K562 (cell line): ENCODE measurements at regions not wholly inside any gene's neighbourhood (a gene's known extent, or its start where the extent isn't known, plus 50 kb on each side); places are given as distances from the start of the nearest gene placed in this dataset.

Experiments
- ATAC-seq: fragments of 200-7000 bp; cut with Tn5 transposase; 3 replicates; pipeline ENCODE4 v1.9.1; 2020; ENCODE audit warnings: moderate library complexity
- BruUV-seq: library from RNA; stranded (reverse); fragments of 400-500 nt; replicated peaks from 2 replicates; lab custom pipeline; 2021; lab: Mats Ljungman, UMichigan
- CTCF ChIA-PET: fragments of 300-600 bp; formaldehyde crosslinking; extraction: SDS; loops from one replicate; lab custom pipeline; 2021; ENCODE audit warnings: low intra/inter-chr PET ratio; lab: Yijun Ruan, JAX
- POLR2A ChIA-PET: fragments of 300-600, 350-650 bp; sonication (Branson Sonifier 250); formaldehyde crosslinking; extraction: SDS; loops from one replicate; lab custom pipeline; 2021; ENCODE audit warnings: antibody characterized with exemption, inconsistent platforms; lab: Yijun Ruan, JAX
- DNase-seq, 4 experiments: peaks; one replicate each; pipeline versions ENCODE4 v3.0.0 to v3.0.0-alpha.2; 2011 to 2018; ENCODE audit warnings: low spot score in 3 of 4, mixed read lengths in 3 of 4; ENCODE audit errors: extremely low read depth in 1 of 4
- FAIRE-seq: peaks from 2 replicates; lab custom pipeline; 2011; peaks lifted over from hg19 to GRCh38; lab: Jason Lieb, UNC
- H2AFZ ChIP-seq: 2 replicates; pipeline ENCODE4 v1.6.0; 2011; ENCODE audit warnings: low read depth, low read length, control low read depth, inconsistent platforms
- H3K27ac ChIP-seq: fragments of 200-600 bp; 3 replicates; pipeline ENCODE4 v1.8.0; 2011; ENCODE audit warnings: low read depth, mild to moderate bottlenecking, control low read depth, inconsistent platforms, low read length, moderate library complexity, mixed read lengths; ENCODE audit errors: extremely low read depth
- H3K27me3 ChIP-seq, 2 experiments: fragments of 300-600 bp in 1 of 2; 2 replicates in 1 of 2; 3 replicates in 1 of 2; pipeline versions ENCODE4 v1.6.0 to v1.8.0; 2011; ENCODE audit warnings: inconsistent platforms in 2 of 2, low read length in 2 of 2, mild to moderate bottlenecking in 1 of 2, mixed read lengths in 1 of 2, moderate library complexity in 1 of 2; ENCODE audit not compliant: control insufficient read depth in 2 of 2, insufficient read depth in 2 of 2
- H3K36me3 ChIP-seq: fragments of 300-600 bp; 3 replicates; pipeline ENCODE4 v1.8.0; 2011; ENCODE audit warnings: mild to moderate bottlenecking, low read length, inconsistent platforms; ENCODE audit not compliant: control insufficient read depth, insufficient read depth
- H3K4me1 ChIP-seq, 2 experiments: fragments of 200-600 bp in 1 of 2; replicated peaks in 1 of 2; 2 replicates in 1 of 2; 3 replicates in 1 of 2; pipeline versions ENCODE4 v1.5.1 to v1.8.0; 2011; ENCODE audit warnings: inconsistent platforms in 2 of 2, low read length in 2 of 2, mild to moderate bottlenecking in 1 of 2, mixed read lengths in 1 of 2, moderate library complexity in 1 of 2; ENCODE audit not compliant: control insufficient read depth in 2 of 2, insufficient read depth in 2 of 2
- H3K4me2 ChIP-seq: 2 replicates; pipeline ENCODE4 v1.6.1; 2011; ENCODE audit warnings: low read length, control low read depth, inconsistent platforms, mixed read lengths; ENCODE audit not compliant: insufficient read depth
- H3K4me3 ChIP-seq: fragments of 200-600 bp; sonication (generic), shearing (Covaris generic); 2 replicates; pipeline ENCODE4 v1.5.1; 2016; ENCODE audit warnings: control low read depth, inconsistent platforms
- H3K79me2 ChIP-seq: fragments of 200-600 bp; 3 replicates; pipeline ENCODE4 v1.8.0; 2011; ENCODE audit warnings: low read length, inconsistent platforms; ENCODE audit not compliant: control insufficient read depth, insufficient read depth
- H3K9ac ChIP-seq, 2 experiments: 2 replicates each; pipeline versions ENCODE4 v1.6.0 to v1.6.1; 2011; ENCODE audit warnings: low read depth in 2 of 2, low read length in 2 of 2, control low read depth in 1 of 2, inconsistent platforms in 1 of 2, mild to moderate bottlenecking in 1 of 2, mixed read lengths in 1 of 2; ENCODE audit not compliant: insufficient read depth in 1 of 2
- H3K9me1 ChIP-seq: one replicate; pipeline ENCODE4 v1.6.0; 2011; ENCODE audit warnings: inconsistent platforms, mild to moderate bottlenecking, low read length, moderate library complexity; ENCODE audit not compliant: control insufficient read depth, insufficient read depth
- H3K9me3 ChIP-seq: replicated peaks from 2 replicates; pipeline ENCODE4 v1.5.1; 2011; ENCODE audit warnings: low read depth, low read length, inconsistent platforms; ENCODE audit not compliant: control insufficient read depth, insufficient read depth
- H4K20me1 ChIP-seq: replicated peaks from 2 replicates; pipeline ENCODE4 v1.6.1; 2011; ENCODE audit warnings: low read length, inconsistent platforms, mixed read lengths; ENCODE audit not compliant: control insufficient read depth, insufficient read depth
- BACH1 ChIP-seq: fragments of 200-800 bp; sonication (Bioruptor generic); IDR thresholded peaks from 2 replicates; pipeline ENCODE4 v1.6.1; 2016; ENCODE audit warnings: missing genetic modification characterization, missing compliant biosample characterization
- CCNT2 ChIP-seq: IDR thresholded peaks from 2 replicates; pipeline ENCODE4 v1.6.1; 2011; ENCODE audit warnings: borderline replicate concordance, low read depth, mild to moderate bottlenecking, moderate library complexity, mixed read lengths, low read length; ENCODE audit not compliant: insufficient read length; ENCODE audit errors: extremely low read depth
- CTBP1 ChIP-seq: fragments of 450-650 bp; IDR thresholded peaks from 2 replicates; pipeline ENCODE4 v1.6.1; 2016; ENCODE audit warnings: borderline replicate concordance
- GATAD2A ChIP-seq: fragments of 450-650 bp; IDR thresholded peaks from 2 replicates; pipeline ENCODE4 v1.6.1; 2017
- HMGN3 ChIP-seq: IDR thresholded peaks from 2 replicates; pipeline ENCODE4 v1.6.1; 2011; ENCODE audit warnings: borderline replicate concordance, low read depth, mild to moderate bottlenecking, mixed read lengths, low read length; ENCODE audit not compliant: insufficient read length; ENCODE audit errors: extremely low read depth
- HSF4 ChIP-seq: fragments of 250-450 bp; sonication (Bioruptor Pico); IDR thresholded peaks from 2 replicates; pipeline ENCODE4 v2.1.2; 2022; ENCODE audit warnings: mild to moderate bottlenecking, moderate library complexity, borderline replicate concordance
- ILF3 ChIP-seq: fragments of 450-650 bp; IDR thresholded peaks from 2 replicates; pipeline ENCODE4 v1.6.1; 2018; ENCODE audit warnings: antibody characterized with exemption, mild to moderate bottlenecking, moderate library complexity, borderline replicate concordance
- KLF16 ChIP-seq: IDR thresholded peaks from 2 replicates; pipeline ENCODE4 v1.6.1; 2016; ENCODE audit warnings: antibody characterized with exemption
- MTF1 ChIP-seq: fragments of 250-450 bp; sonication (Bioruptor Pico); IDR thresholded peaks from 2 replicates; pipeline ENCODE4 v1.9.0; 2021; ENCODE audit warnings: moderate library complexity, mild to moderate bottlenecking, inconsistent platforms, borderline replicate concordance
- PHF21A ChIP-seq: fragments of 450-650 bp; IDR thresholded peaks from 2 replicates; pipeline ENCODE4 v1.6.1; 2017; ENCODE audit warnings: low read depth, borderline replicate concordance
- RHOXF2B ChIP-seq: fragments of 250-450 bp; sonication (Bioruptor Pico); conservative IDR thresholded peaks from 2 replicates; pipeline ENCODE4 v1.5.1; 2021
- SMARCC2 ChIP-seq: fragments of 450-650 bp; IDR thresholded peaks from 2 replicates; pipeline ENCODE4 v1.6.1; 2017; ENCODE audit warnings: antibody characterized with exemption, moderate library complexity, mild to moderate bottlenecking, low read depth
- SP1 ChIP-seq: sonication (generic); formaldehyde crosslinking; IDR thresholded peaks from 2 replicates; pipeline ENCODE4 v1.8.1; 2022; ENCODE audit warnings: mild to moderate bottlenecking, missing genetic modification reagents
- ZNF232 ChIP-seq: sonication (generic); formaldehyde crosslinking; IDR thresholded peaks from 2 replicates; pipeline ENCODE4 v1.8.0; 2022; ENCODE audit warnings: mild to moderate bottlenecking, missing genetic modification reagents
- ZNF41 ChIP-seq: fragments of 250-450 bp; sonication (Bioruptor Pico); conservative IDR thresholded peaks from 2 replicates; pipeline ENCODE4 v1.4.0; 2020; ENCODE audit warnings: mild to moderate bottlenecking
- ZNF699 ChIP-seq: fragments of 250-450 bp; sonication (Bioruptor Pico); IDR thresholded peaks from 2 replicates; pipeline ENCODE4 v1.8.0; 2021; ENCODE audit warnings: mild to moderate bottlenecking, moderate library complexity; ENCODE audit not compliant: insufficient replicate concordance
- WGBS: fragments of 100-300 bp; shearing (Covaris generic); methylation state at CpG from one replicate; pipeline ENCODE4 v1.1.6; 2016; ENCODE audit warnings: low coverage, mixed read lengths; ENCODE audit not compliant: insufficient coverage; ENCODE audit errors: missing lambda C conversion rate; 5-methylcytosine and 5-hydroxymethylcytosine counted together
- in situ Hi-C: fragments of 300-500 bp; cut with MboI; formaldehyde crosslinking; loops from 4 replicates; pipeline ENCODE4 v1.15.0; 2018; ENCODE audit warnings: inconsistent platforms, mixed read lengths
- intact Hi-C: fragments of 100-400 bp; cut with micrococcal nuclease; formaldehyde crosslinking; loops from 2 replicates; pipeline ENCODE4 v1.14.2; 2022
- TF ChIP-seq, protein P1 (sequence below): fragments of 450-650 bp; formaldehyde crosslinking; IDR thresholded peaks from 2 replicates; pipeline ENCODE4 v1.4.0; 2020; ENCODE audit warnings: mild to moderate bottlenecking

DNA sequence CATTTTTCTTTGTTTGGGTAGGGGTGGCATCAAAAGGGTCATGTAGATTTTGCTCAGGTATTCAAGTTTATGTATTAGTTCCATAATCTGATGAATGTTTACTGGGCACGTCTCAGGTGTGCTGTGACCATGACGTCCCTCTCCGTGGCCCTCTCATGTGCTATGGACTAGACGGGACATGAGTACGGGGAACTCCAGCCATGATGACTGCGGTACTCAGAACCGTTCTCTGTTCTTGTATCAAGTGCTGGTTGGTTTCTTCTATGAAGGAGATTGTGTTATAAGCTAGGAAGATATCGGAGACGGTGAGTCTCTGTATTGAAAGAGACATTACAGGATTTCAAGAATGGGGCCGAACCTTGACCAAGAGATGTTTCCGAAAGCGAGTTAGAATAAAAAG, 116.5 kb upstream of the ADARB2 start (continued):
- TF ChIP-seq, protein P1, sequence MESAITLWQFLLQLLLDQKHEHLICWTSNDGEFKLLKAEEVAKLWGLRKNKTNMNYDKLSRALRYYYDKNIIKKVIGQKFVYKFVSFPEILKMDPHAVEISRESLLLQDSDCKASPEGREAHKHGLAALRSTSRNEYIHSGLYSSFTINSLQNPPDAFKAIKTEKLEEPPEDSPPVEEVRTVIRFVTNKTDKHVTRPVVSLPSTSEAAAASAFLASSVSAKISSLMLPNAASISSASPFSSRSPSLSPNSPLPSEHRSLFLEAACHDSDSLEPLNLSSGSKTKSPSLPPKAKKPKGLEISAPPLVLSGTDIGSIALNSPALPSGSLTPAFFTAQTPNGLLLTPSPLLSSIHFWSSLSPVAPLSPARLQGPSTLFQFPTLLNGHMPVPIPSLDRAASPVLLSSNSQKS, result no peak
- TF ChIP-seq ZNF41, result no peak
- TF ChIP-seq PHF21A, result no peak
- TF ChIP-seq ILF3, result no peak

DNA sequence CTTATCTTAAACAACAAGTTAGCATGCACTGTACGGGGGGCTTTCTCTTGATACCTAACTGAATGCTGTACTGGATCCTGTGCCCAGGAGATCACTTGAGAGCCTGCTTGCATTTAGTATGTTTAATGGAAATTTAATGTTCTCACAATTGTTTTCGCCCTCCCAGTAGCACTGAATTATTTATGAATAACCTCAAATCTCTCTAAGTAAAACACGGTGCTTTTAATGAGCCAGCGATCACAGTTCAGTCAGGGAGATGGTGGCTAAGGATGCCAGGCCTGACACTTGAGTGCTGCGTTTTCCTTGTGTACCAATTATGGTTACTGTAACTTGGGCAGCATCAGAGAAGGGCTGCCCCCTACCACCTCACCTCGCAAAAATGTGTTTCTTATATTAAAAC, 115.5 kb upstream of the ADARB2 start:
- intact Hi-C loops, result no loop called here
- peaks cover 7 to 12% of the 10 kb centered on the region in 2 experiments; a peak in 3 of 5 replicates for H3K27me3 ChIP-seq
- WGBS, result 0% methylated on average over 6 of the region's 6 CpGs
- no peaks in the 10 kb centered on the region for H3K79me2 ChIP-seq
- no peak overlapping the region for H3K4me3 ChIP-seq
- no peaks in the 10 kb centered on the region for H3K9me1 ChIP-seq
- BruUV-seq, result no TSS peak
- TF ChIP-seq RHOXF2B (CRISPR knock-in tag), result no peak
- no peak for TF ChIP-seq HSF4 (CRISPR knock-in tag)
- no peak for TF ChIP-seq SMARCC2
- no peak for TF ChIP-seq ZNF232
- no peak for TF ChIP-seq CCNT2
- TF ChIP-seq KLF16, result no peak
- TF ChIP-seq ZNF699 (CRISPR knock-in tag), result no peak
- no peak for TF ChIP-seq BACH1 (tag)
- TF ChIP-seq MTF1 (CRISPR knock-in tag), result no peak
- no peak for TF ChIP-seq GATAD2A
- TF ChIP-seq SP1 (CRISPR knock-in tag), result no peak
- TF ChIP-seq CTBP1, result no peak
- TF ChIP-seq HMGN3, result no peak
- FAIRE-seq, result no peak
- no peak for DNase-seq
- CTCF ChIA-PET, result no interaction called here
- H4K20me1 ChIP-seq, result no peaks in the 10 kb centered on the region
- H3K9me3 ChIP-seq, result no peaks in the 10 kb centered on the region
- H3K9ac ChIP-seq, result no peak overlapping the region
- H3K4me2 ChIP-seq, result no peak overlapping the region
- no peak overlapping the region for H2AFZ ChIP-seq
- H3K36me3 ChIP-seq, result no peaks in the 10 kb centered on the region
- ATAC-seq, result no peak
- POLR2A ChIA-PET, result no interaction called here
- H3K27ac ChIP-seq, result no peak overlapping the region
- no peaks in the 10 kb centered on the region for H3K4me1 ChIP-seq
- in situ Hi-C loops, result no loop called here
